Bronchial epithelial cell (primary cell): ENCODE measurements at regions not wholly inside any gene's neighbourhood (a gene's known extent, or its start where the extent isn't known, plus 50 kb on each side); places are given as distances from the start of the nearest gene placed in this dataset.
"Not testable (repeated sequence)": the region's sequence is repeated elsewhere in the genome, so short reads cannot be mapped to it uniquely, and the experiment has no call there.

Experiments used
- DNase-seq: peaks from one replicate; pipeline ENCODE4 v3.0.0-alpha.2; 2010; ENCODE audit warnings: low read depth
- FAIRE-seq: peaks from 2 replicates; lab custom pipeline; 2011; peaks lifted over from hg19 to GRCh38; lab: Jason Lieb, UNC
- H3K27me3 ChIP-seq: 2 replicates; pipeline ENCODE4 v1.5.1; 2011; ENCODE audit warnings: low read length; ENCODE audit not compliant: control insufficient read depth, insufficient read depth
- H3K36me3 ChIP-seq: 2 replicates; pipeline ENCODE4 v1.5.1; 2011; ENCODE audit warnings: low read length; ENCODE audit not compliant: control insufficient read depth, insufficient read depth
- H3K4me3 ChIP-seq: 2 replicates; pipeline ENCODE4 v1.5.1; 2011; ENCODE audit warnings: mild to moderate bottlenecking, low read depth, low read length, control low read depth
- TF ChIP-seq, protein P1 (sequence below): IDR thresholded peaks from 2 replicates; pipeline ENCODE4 v1.5.1; 2011; ENCODE audit warnings: mild to moderate bottlenecking, moderate library complexity, low read length, control low read depth, inconsistent platforms; ENCODE audit not compliant: insufficient read depth, severe bottlenecking

DNA sequence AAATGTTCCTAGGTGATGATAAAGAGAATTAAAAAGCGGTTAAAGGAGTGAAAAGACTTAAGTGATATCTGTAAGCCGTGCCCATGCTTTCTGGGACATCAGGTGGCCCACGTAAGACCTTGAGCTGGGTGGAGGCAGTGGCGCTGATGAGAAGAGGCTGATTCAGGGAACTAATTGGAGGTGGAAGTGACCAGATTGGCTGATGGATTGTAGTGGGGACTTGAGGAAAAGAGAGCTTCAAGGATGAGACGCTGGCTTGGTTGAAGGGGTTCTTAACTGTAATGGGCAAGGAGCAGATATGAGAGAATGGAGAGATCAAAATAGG is 69.1 kb upstream of the EP300 start:
- no peaks in the 10 kb centered on the region for H3K36me3 ChIP-seq
- no peak for FAIRE-seq
- no peak for DNase-seq
- TF ChIP-seq, protein P1, sequence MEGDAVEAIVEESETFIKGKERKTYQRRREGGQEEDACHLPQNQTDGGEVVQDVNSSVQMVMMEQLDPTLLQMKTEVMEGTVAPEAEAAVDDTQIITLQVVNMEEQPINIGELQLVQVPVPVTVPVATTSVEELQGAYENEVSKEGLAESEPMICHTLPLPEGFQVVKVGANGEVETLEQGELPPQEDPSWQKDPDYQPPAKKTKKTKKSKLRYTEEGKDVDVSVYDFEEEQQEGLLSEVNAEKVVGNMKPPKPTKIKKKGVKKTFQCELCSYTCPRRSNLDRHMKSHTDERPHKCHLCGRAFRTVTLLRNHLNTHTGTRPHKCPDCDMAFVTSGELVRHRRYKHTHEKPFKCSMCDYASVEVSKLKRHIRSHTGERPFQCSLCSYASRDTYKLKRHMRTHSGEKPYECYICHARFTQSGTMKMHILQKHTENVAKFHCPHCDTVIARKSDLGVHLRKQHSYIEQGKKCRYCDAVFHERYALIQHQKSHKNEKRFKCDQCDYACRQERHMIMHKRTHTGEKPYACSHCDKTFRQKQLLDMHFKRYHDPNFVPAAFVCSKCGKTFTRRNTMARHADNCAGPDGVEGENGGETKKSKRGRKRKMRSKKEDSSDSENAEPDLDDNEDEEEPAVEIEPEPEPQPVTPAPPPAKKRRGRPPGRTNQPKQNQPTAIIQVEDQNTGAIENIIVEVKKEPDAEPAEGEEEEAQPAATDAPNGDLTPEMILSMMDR, result no peak
- H3K4me3 ChIP-seq, result no peak overlapping the region
- H3K27me3 ChIP-seq, result no peaks in the 10 kb centered on the region

DNA sequence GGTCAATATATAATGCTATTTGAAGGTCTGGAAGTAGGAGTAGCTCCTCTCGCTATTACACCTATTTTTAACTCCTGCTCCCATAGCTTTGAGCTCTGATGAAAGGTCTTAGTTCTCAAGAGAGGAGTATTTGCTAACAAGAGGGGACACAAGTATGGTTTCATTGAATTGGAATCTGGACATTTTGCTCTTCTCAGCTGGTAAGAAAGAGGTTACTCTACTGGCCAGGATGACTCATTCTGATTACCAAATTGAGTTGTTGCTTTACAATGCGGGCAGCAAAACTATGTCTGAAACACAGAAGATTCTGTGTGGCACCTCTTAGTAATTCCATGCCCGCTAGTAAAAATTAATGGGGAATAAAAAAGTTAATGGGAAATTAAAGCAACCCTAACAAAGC is 63.6 kb upstream of the EP300 start:
- FAIRE-seq, result no peak
- Histone ChIP-seq H3K27me3 (no peaks in the 10 kb centered on the region), H3K4me3 (no peak overlapping the region), H3K36me3 (no peaks in the 10 kb centered on the region)
- peak; percentile 86 for DNase-seq
- TF ChIP-seq, protein P1, result no peak

DNA sequence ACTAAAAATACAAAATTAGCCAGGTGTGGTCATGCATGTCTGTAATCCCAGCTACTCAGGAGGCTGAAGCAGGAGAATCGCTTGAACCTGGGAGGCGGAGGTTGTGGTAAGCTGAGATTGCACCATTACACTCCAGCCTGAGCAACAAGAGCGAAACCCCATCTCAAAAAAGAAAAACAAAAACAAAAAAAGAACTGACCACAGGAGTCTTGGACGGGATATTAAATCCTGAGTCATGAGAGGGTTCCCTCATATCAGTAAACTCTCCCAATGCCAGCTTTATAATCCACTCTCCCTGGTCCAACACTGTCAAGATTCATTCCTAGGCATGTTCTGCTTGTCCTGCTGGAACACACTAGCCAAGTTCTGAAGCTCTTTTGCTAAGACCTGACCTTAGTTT is 61.5 kb upstream of the EP300 start:
- TF ChIP-seq, protein P1, result no peak
- Histone ChIP-seq H3K36me3 (no peaks in the 10 kb centered on the region), H3K27me3 (no peaks in the 10 kb centered on the region), H3K4me3 (no peak overlapping the region)
- FAIRE-seq (no peak), DNase-seq (no peak)

DNA sequence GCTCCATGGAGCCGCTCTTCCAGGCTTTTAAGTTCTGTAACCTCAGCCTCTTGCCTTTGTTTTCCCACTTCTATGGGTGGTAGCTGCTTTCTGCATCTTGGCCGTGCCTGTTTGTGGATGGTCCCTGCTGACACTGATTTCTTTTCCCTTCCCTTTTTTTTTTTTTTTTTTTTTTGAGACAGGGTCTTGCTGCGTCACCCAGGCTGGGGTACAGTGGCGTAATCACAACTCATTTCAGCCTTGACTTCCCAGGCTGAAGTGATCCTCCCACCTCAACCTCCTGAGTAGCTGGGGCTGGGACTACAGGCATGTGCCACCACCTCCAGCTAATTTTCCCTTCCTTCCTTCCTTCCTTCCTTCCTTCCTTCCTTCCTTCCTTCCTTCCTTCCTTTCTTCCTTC is 57.7 kb upstream of the EP300 start:
- H3K4me3 ChIP-seq, result no peak overlapping the region
- TF ChIP-seq, protein P1, result no peak
- no peaks in the 10 kb centered on the region for H3K27me3 ChIP-seq
- FAIRE-seq (no peak), DNase-seq (no peak)
- H3K36me3 ChIP-seq, result no peaks in the 10 kb centered on the region

DNA sequence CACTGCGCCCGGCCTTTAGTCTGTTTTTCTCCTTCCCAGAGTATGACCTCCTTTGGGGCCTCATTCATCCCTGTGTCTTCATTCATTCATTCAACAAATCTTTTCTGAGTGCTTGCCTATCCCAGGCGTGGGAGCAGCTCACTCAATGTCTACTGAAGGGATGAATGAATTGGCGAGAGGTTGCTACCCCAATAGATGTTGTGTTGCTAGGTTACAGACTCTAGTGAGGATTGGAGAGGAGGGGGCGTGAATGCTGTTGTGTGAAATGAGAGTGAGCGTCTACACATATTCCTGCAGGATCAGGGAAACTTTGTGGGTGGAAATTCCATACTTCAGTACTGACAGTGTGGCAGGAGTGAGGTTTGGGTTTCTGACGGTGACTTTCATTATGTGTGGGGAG is 55.5 kb upstream of the EP300 start:
- no peak overlapping the region for H3K4me3 ChIP-seq
- FAIRE-seq (no peak), DNase-seq (no peak)
- TF ChIP-seq, protein P1, result no peak
- no peaks in the 10 kb centered on the region for H3K27me3 ChIP-seq
- H3K36me3 ChIP-seq, result no peaks in the 10 kb centered on the region

DNA sequence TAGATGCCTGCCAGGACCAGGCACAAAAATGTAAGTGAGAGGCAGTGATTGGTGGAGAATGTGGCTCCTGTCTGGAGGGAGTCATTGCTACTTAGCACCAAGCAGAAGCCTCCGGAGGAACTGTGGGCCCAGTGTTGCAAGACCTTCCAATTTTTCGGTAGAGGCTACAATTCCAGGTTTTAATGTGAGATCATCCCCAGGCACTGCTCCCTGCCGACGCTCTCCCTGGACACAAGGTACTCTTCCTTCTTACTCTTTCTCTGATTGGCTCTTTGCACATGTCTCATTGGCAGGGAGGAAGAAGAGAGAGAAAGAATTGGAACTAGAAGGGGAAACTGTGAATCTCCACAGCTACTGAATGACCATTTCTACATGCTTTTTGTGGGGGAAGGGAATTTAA is 53.7 kb upstream of the EP300 start:
- TF ChIP-seq, protein P1, result no peak
- no peaks in the 10 kb centered on the region for H3K36me3 ChIP-seq
- H3K27me3 ChIP-seq, result no peaks in the 10 kb centered on the region
- no peak for DNase-seq
- H3K4me3 ChIP-seq, result no peak overlapping the region
- no peak for FAIRE-seq

DNA sequence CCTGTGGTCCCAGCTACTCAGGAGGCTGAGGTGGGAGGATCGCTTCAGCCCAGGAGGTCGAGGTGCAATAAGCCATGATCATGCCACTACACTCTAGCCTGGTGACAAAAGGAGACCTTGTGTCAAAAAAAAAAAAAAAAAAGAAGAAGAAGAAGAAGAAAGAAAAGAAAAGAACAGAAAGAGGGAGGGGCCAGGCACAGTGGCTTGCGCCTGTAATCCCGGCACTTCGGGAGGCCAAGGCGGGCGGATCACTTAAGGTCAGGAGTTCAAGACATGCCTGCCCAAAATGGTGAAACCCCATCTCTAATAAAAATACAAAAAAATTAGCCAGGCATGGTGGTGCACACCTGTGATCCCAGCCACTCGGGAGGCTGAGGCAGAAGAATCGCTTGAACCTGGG is 52.8 kb upstream of the EP300 start:
- not testable (repeated sequence) for FAIRE-seq, DNase-seq, H3K36me3 ChIP-seq, H3K27me3 ChIP-seq, H3K4me3 ChIP-seq
